GM18499 (cell line): ENCODE measurements at regions not wholly inside any gene's neighbourhood (a gene's known extent, or its start where the extent isn't known, plus 50 kb on each side); places are given as distances from the start of the nearest gene placed in this dataset.

ENCODE experiments used
- ATAC-seq: cut with Tn5 transposase; IDR thresholded peaks from one replicate; pipeline ENCODE4 v1.9.1; 2021; ENCODE audit warnings: moderate number of reproducible peaks; ENCODE audit not compliant: insufficient read depth, unreplicated experiment

GRCh38 chr17:15112846-15113617, 152.1 kb downstream of the PMP22 start:
- no peak for ATAC-seq

- no peak for ATAC-seq
Measured at GRCh38 chr17:15109608-15110007, 155.5 kb downstream of the PMP22 start.

GRCh38 chr17:15108992-15109391, 156.1 kb downstream of the PMP22 start:
- ATAC-seq, result no peak

GRCh38 chr17:15106540-15106939, 158.6 kb downstream of the PMP22 start:
- no peak for ATAC-seq

- ATAC-seq, result no peak
Measured at GRCh38 chr17:15103785-15104184, 161.3 kb downstream of the PMP22 start.

GRCh38 chr17:15101175-15101574, 164.0 kb downstream of the PMP22 start:
- no peak for ATAC-seq

- no peak for ATAC-seq
Measured at GRCh38 chr17:15096511-15096910, 168.6 kb downstream of the PMP22 start.

GRCh38 chr17:15095935-15096334, 169.2 kb downstream of the PMP22 start:
- ATAC-seq, result no peak

- no peak for ATAC-seq
Measured at GRCh38 chr17:15092762-15093161, 172.4 kb downstream of the PMP22 start.

GRCh38 chr17:15092261-15092660, 172.9 kb downstream of the PMP22 start:
- ATAC-seq, result no peak

- ATAC-seq, result no peak
Measured at GRCh38 chr17:15091825-15092224, 173.3 kb downstream of the PMP22 start.

- no peak for ATAC-seq
Measured at GRCh38 chr17:15090533-15090932, 174.6 kb downstream of the PMP22 start.

- no peak for ATAC-seq
Measured at GRCh38 chr17:15087946-15088345, 177.2 kb downstream of the PMP22 start.

GRCh38 chr17:15086776-15087295, 178.3 kb downstream of the PMP22 start:
- ATAC-seq, result no peak

- no peak for ATAC-seq
Measured at GRCh38 chr17:15085890-15086677, 179.0 kb downstream of the PMP22 start.

GRCh38 chr17:15083225-15083624, 181.9 kb downstream of the PMP22 start:
- no peak for ATAC-seq

GRCh38 chr17:15081008-15081407, 184.1 kb downstream of the PMP22 start:
- ATAC-seq, result no peak

GRCh38 chr17:15078570-15078969, 186.6 kb downstream of the PMP22 start:
- ATAC-seq, result no peak

- no peak for ATAC-seq
Measured at GRCh38 chr17:15076991-15077663, 188.0 kb downstream of the PMP22 start.

- no peak for ATAC-seq
Measured at GRCh38 chr17:15051933-15052332, 213.2 kb downstream of the PMP22 start.

- ATAC-seq, result no peak
Measured at GRCh38 chr17:15049795-15050160, 215.3 kb downstream of the PMP22 start.
